OCI-LY3 (cell line): ENCODE measurements at regions not wholly inside any gene's neighbourhood (a gene's known extent, or its start where the extent isn't known, plus 50 kb on each side); places are given as distances from the start of the nearest gene placed in this dataset.

Experiments
- H2AFZ ChIP-seq: fragments of 200-600, 300-600 bp; shearing (Covaris generic); 2 replicates; pipeline ENCODE4 v1.6.0; 2014; ENCODE audit warnings: antibody characterized with exemption, low read depth, low read length
- H3K27ac ChIP-seq: fragments of 200-600, 300-600 bp; sonication (generic); 2 replicates; pipeline ENCODE4 v1.5.1; 2014; ENCODE audit warnings: mild to moderate bottlenecking, low read length, moderate library complexity, mixed read lengths
- H3K27me3 ChIP-seq: fragments of 200-600, 300-600 bp; sonication (generic); 2 replicates; pipeline ENCODE4 v1.6.1; 2014; ENCODE audit warnings: low read depth, low read length, mixed read lengths
- H3K36me3 ChIP-seq: fragments of 200-600, 300-600 bp; sonication (generic); replicated peaks from 2 replicates; pipeline ENCODE3; 2014; ENCODE audit warnings: low read depth, low read length, mixed read lengths
- H3K4me1 ChIP-seq: fragments of 300-600, 200-600 bp; sonication (generic); 2 replicates; pipeline ENCODE4 v1.6.1; 2014; ENCODE audit warnings: low read length, mixed read lengths
- H3K4me2 ChIP-seq: fragments of 200-600, 300-600 bp; sonication (generic); 2 replicates; pipeline ENCODE4 v1.6.1; 2014; ENCODE audit warnings: low read length, mixed read lengths
- H3K4me3 ChIP-seq: fragments of 300-600, 200-600 bp; sonication (generic); 2 replicates; pipeline ENCODE4 v1.5.1; 2014; ENCODE audit warnings: antibody characterized with exemption, mild to moderate bottlenecking, low read length, moderate library complexity
- H3K79me2 ChIP-seq: fragments of 300-600, 200-600 bp; shearing (Covaris generic); 2 replicates; pipeline ENCODE4 v1.6.1; 2014; ENCODE audit warnings: mild to moderate bottlenecking, low read length, mixed read lengths
- H3K9ac ChIP-seq: fragments of 300-600, 200-600 bp; shearing (Covaris generic); 2 replicates; pipeline ENCODE4 v1.6.0; 2014; ENCODE audit warnings: mild to moderate bottlenecking, low read length, moderate library complexity
- H3K9me3 ChIP-seq: fragments of 200-600, 300-600 bp; shearing (Covaris generic); 2 replicates; pipeline ENCODE4 v1.6.1; 2014; ENCODE audit warnings: low read length, mixed read lengths; ENCODE audit not compliant: insufficient read depth
- H4K20me1 ChIP-seq: fragments of 200-600, 300-600 bp; sonication (generic); 2 replicates; pipeline ENCODE4 v1.6.1; 2016; ENCODE audit warnings: low read length, mixed read lengths; ENCODE audit not compliant: insufficient read depth
- EZH2phosphoT487 ChIP-seq: fragments of 200-600 bp; shearing (Covaris generic); IDR thresholded peaks from 2 replicates; pipeline ENCODE4 v1.6.1; 2018; ENCODE audit warnings: antibody characterized with exemption, mixed run types, low read depth
- TF ChIP-seq, protein P1 (sequence below): fragments of 200-600, 300-600 bp; sonication (generic); IDR thresholded peaks from 2 replicates; pipeline ENCODE4 v1.5.1; 2014; ENCODE audit warnings: antibody characterized with exemption, low read length, low read depth

- Histone ChIP-seq H3K79me2 (no peaks in the 10 kb centered on the region), H3K9ac (no peak overlapping the region)
- TF ChIP-seq, protein P1, sequence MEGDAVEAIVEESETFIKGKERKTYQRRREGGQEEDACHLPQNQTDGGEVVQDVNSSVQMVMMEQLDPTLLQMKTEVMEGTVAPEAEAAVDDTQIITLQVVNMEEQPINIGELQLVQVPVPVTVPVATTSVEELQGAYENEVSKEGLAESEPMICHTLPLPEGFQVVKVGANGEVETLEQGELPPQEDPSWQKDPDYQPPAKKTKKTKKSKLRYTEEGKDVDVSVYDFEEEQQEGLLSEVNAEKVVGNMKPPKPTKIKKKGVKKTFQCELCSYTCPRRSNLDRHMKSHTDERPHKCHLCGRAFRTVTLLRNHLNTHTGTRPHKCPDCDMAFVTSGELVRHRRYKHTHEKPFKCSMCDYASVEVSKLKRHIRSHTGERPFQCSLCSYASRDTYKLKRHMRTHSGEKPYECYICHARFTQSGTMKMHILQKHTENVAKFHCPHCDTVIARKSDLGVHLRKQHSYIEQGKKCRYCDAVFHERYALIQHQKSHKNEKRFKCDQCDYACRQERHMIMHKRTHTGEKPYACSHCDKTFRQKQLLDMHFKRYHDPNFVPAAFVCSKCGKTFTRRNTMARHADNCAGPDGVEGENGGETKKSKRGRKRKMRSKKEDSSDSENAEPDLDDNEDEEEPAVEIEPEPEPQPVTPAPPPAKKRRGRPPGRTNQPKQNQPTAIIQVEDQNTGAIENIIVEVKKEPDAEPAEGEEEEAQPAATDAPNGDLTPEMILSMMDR: no peak
- TF ChIP-seq EZH2phosphoT487: no peak
Measured at GRCh38 chr13:79834876-79835275, 353.9 kb downstream of the NDFIP2 start.

DNA sequence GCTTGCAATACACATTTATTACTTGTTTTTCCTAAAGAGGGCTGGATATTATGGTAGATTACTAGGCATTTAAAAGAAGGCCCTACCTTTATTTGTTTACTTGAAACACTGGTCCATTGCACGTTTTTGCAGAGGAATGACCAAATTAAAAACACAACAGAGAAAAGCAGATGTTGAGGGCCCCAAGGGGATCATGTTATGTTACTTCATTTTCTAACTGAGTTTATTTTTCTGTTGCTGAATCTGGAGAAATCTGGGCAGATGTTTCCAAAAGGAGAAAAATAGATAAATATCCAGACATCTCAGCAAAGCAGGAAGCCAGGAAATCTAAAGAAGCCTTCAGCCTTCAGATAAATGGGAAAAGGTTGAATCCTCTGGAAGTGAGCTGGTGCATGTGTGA lies 353.0 kb downstream of the NDFIP2 start:
- H3K4me3 ChIP-seq: no peak overlapping the region
- H3K4me2 ChIP-seq: no peak overlapping the region
- H2AFZ ChIP-seq: no peak overlapping the region
- no peaks in the 10 kb centered on the region for H3K36me3 ChIP-seq
- no peaks in the 10 kb centered on the region for H3K4me1 ChIP-seq
- no peaks in the 10 kb centered on the region for H3K27me3 ChIP-seq
- H3K9me3 ChIP-seq: no peaks in the 10 kb centered on the region
- no peak overlapping the region for H3K9ac ChIP-seq
- no peak overlapping the region for H3K27ac ChIP-seq
- no peaks in the 10 kb centered on the region for H3K79me2 ChIP-seq
- TF ChIP-seq EZH2phosphoT487: no peak
- TF ChIP-seq, protein P1: no peak
- H4K20me1 ChIP-seq: no peaks in the 10 kb centered on the region

More at GRCh38 chr13:79834876-79835275, 353.9 kb downstream of the NDFIP2 start:
- Histone ChIP-seq H2AFZ (no peak overlapping the region), H3K4me1 (no peaks in the 10 kb centered on the region), H3K27ac (no peak overlapping the region), H3K36me3 (no peaks in the 10 kb centered on the region), H3K27me3 (no peaks in the 10 kb centered on the region), H3K9me3 (no peaks in the 10 kb centered on the region), H4K20me1 (no peaks in the 10 kb centered on the region), H3K4me3 (no peak overlapping the region), H3K4me2 (no peak overlapping the region)

- Histone ChIP-seq H3K4me3 (no peak overlapping the region), H3K27me3 (no peaks in the 10 kb centered on the region), H3K36me3 (no peaks in the 10 kb centered on the region), H3K4me1 (no peaks in the 10 kb centered on the region), H4K20me1 (no peaks in the 10 kb centered on the region), H3K9me3 (no peaks in the 10 kb centered on the region), H3K79me2 (no peaks in the 10 kb centered on the region), H3K9ac (no peak overlapping the region), H2AFZ (no peak overlapping the region), H3K27ac (no peak overlapping the region), H3K4me2 (no peak overlapping the region)
- TF ChIP-seq, protein P1: no peak
- no peak for TF ChIP-seq EZH2phosphoT487
Measured at GRCh38 chr13:79831556-79831955, 350.6 kb downstream of the NDFIP2 start.

- Histone ChIP-seq H3K4me2 (no peak overlapping the region), H3K9ac (no peak overlapping the region), H3K4me1 (no peaks in the 10 kb centered on the region), H3K27ac (no peak overlapping the region), H3K27me3 (no peaks in the 10 kb centered on the region), H3K9me3 (no peaks in the 10 kb centered on the region), H3K4me3 (no peak overlapping the region), H4K20me1 (no peaks in the 10 kb centered on the region), H3K79me2 (no peaks in the 10 kb centered on the region), H2AFZ (no peak overlapping the region), H3K36me3 (no peaks in the 10 kb centered on the region)
- TF ChIP-seq EZH2phosphoT487: no peak
- TF ChIP-seq, protein P1: no peak
Measured at GRCh38 chr13:79830945-79831344, 350.0 kb downstream of the NDFIP2 start.
